RWPE1 (cell line): ENCODE measurements at regions not wholly inside any gene's neighbourhood (a gene's known extent, or its start where the extent isn't known, plus 50 kb on each side); places are given as distances from the start of the nearest gene placed in this dataset.
A peak's percentile ranks its signal among the peaks of the same experiment; 100 is the strongest.

Source experiments
- CTCF ChIA-PET: fragments of 350-600 bp; sonication (Branson Sonifier 250); formaldehyde crosslinking; extraction: SDS; loops from one replicate; lab custom pipeline; 2021; lab: Yijun Ruan, JAX
- POLR2A ChIA-PET: fragments of 400-600 bp; formaldehyde crosslinking; extraction: SDS; loops from one replicate; lab custom pipeline; 2020; ENCODE audit warnings: antibody characterized with exemption; ENCODE audit not compliant: low non-redundant PET; lab: Yijun Ruan, JAX
- DNase-seq: peaks from one replicate; pipeline ENCODE4 v3.0.0; 2012; ENCODE audit warnings: low spot score
- H3K27ac ChIP-seq: fragments of 450-650 bp; 2 replicates; pipeline ENCODE4 v1.5.1; 2017
- TF ChIP-seq, protein P1 (sequence below): fragments of 450-650 bp; conservative IDR thresholded peaks from 2 replicates; pipeline ENCODE4 v1.5.1; 2017; ENCODE audit warnings: low read depth, mild to moderate bottlenecking

GRCh38 chr1:168903237-168903830, 174.3 kb upstream of the DPT start:
- peak; percentile 30 for DNase-seq
- ChIA-PET POLR2A (no interaction called here), CTCF (interaction anchor here (0.7 kb wide), 2 partner anchors 10 to 16 kb away, joined by 3 to 5 read pairs; no protein-coding TSS in a partner anchor)
- H3K27ac ChIP-seq = no peak overlapping the region
- TF ChIP-seq, protein P1, sequence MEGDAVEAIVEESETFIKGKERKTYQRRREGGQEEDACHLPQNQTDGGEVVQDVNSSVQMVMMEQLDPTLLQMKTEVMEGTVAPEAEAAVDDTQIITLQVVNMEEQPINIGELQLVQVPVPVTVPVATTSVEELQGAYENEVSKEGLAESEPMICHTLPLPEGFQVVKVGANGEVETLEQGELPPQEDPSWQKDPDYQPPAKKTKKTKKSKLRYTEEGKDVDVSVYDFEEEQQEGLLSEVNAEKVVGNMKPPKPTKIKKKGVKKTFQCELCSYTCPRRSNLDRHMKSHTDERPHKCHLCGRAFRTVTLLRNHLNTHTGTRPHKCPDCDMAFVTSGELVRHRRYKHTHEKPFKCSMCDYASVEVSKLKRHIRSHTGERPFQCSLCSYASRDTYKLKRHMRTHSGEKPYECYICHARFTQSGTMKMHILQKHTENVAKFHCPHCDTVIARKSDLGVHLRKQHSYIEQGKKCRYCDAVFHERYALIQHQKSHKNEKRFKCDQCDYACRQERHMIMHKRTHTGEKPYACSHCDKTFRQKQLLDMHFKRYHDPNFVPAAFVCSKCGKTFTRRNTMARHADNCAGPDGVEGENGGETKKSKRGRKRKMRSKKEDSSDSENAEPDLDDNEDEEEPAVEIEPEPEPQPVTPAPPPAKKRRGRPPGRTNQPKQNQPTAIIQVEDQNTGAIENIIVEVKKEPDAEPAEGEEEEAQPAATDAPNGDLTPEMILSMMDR = no peak

GRCh38 chr1:168905633-168906032, 176.6 kb upstream of the DPT start:
- TF ChIP-seq, protein P1 = no peak
- no peak overlapping the region for H3K27ac ChIP-seq
- ChIA-PET POLR2A (no interaction called here), CTCF (no interaction called here)
- DNase-seq = no peak

- TF ChIP-seq, protein P1 = no peak
- POLR2A ChIA-PET = no interaction called here
- H3K27ac ChIP-seq = no peak overlapping the region
- CTCF ChIA-PET = no interaction called here
- no peak for DNase-seq
Measured at GRCh38 chr1:168906367-168906766, 177.4 kb upstream of the DPT start.

DNA sequence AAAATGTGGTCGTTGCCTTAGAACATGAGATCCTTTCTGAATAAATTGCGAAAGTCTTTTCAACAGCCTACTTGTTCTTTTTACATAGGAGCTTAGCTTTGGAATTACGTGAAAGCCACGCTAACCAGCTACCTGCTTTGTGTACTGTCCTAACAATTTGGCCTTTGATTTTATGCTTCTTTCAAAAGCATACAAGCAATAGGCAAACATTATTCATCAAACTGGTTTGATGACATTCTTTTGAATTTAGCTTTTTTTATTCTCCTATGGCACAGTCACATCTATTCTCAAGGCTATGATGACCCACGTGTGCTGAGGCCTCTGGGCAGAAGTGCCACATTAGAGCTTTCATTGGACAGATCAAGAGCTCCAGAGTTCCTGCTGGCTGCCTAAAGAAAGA, 178.0 kb upstream of the DPT start:
- H3K27ac ChIP-seq = no peak overlapping the region
- TF ChIP-seq, protein P1 = no peak
- CTCF ChIA-PET = interaction anchor here (0.6 to 0.7 kb wide), 2 partner anchors 12 to 268 kb away, joined by 3 read pairs; no protein-coding TSS in a partner anchor
- POLR2A ChIA-PET = no interaction called here
- peak; percentile 36 for DNase-seq

- ChIA-PET CTCF (no interaction called here), POLR2A (no interaction called here)
- no peak for DNase-seq
- TF ChIP-seq, protein P1 = no peak
- H3K27ac ChIP-seq = no peak overlapping the region
Measured at GRCh38 chr1:168907786-168908348, 178.9 kb upstream of the DPT start.

DNA sequence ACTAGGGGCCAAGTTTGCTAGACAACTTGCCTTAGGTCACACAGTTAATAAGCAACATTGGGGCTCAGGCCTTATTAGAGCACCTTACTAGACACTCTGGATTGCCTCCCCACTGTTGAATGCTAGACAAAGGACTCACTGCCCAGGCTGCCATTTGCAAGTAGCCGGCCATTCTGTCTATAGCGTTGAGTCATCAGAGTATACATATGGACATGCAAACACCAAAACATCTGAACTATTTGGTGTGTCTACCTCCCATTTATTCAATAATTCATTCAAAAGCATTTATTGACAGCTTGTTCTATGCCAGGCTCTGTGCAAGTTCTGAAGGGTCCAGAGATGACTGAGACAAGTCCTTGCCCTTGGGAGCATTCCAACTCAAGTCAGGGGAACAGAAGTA, 181.4 kb upstream of the DPT start:
- CTCF ChIA-PET = no interaction called here
- POLR2A ChIA-PET = no interaction called here
- H3K27ac ChIP-seq = no peak overlapping the region
- TF ChIP-seq, protein P1 = no peak
- no peak for DNase-seq
